ENCODE measurements at regions not wholly inside any gene's neighbourhood (a gene's known extent, or its start where the extent isn't known, plus 50 kb on each side); places are given as distances from the start of the nearest gene placed in this dataset.
A peak's percentile ranks its signal among the peaks of the same experiment; 100 is the strongest.

- Histone ChIP-seq H3K27me3 (peaks cover 0 to 13% (median 0%) of the 10 kb centered on the region in 7 donors), H3K9me3 (peaks cover 0 to 16% (median 6%) of the 10 kb centered on the region in 11 donors), H3K4me3 (peak overlapping the region in 1 of 10 donors; percentile 6), H3K4me1 (peaks cover 0 to 56% (median 0%) of the 10 kb centered on the region in 9 donors), H3K27ac (peak overlapping the region in 5 of 10 donors; percentile 6 to 79 (median 36)), H3K36me3 (no peaks in the 10 kb centered on the region)
- DNase-seq (no peak), ATAC-seq (peak in 3 of 8 donors; percentile 57 to 72 (median 59))
- no peak for TF ChIP-seq CTCF (IDR thresholded peaks at IDR 0.05)
- intact Hi-C loops (cut with DNase I): no loop called here
- 81 to 82% methylated on average over 5 of the region's 5 CpGs for WGBS, 2 donors
Observed at GRCh38 chr21:35478161-35479064, 429.3 kb upstream of the RUNX1 start.

GRCh38 chr21:35477622-35478021, 428.5 kb upstream of the RUNX1 start:
- Histone ChIP-seq H3K4me3 (no peak overlapping the region), H3K4me1 (peaks cover 0 to 63% (median 0%) of the 10 kb centered on the region in 9 donors), H3K36me3 (no peaks in the 10 kb centered on the region), H3K27ac (peak overlapping the region in 6 of 10 donors; percentile 14 to 79 (median 45)), H3K27me3 (peaks cover 0 to 13% (median 0%) of the 10 kb centered on the region in 7 donors), H3K9me3 (peaks cover 0 to 16% (median 6%) of the 10 kb centered on the region in 11 donors)
- intact Hi-C loops (cut with DNase I): no loop called here
- TF ChIP-seq CTCF (IDR thresholded peaks at IDR 0.05): no peak
- ATAC-seq (no peak), DNase-seq (no peak)
- WGBS, 2 donors: 80 to 81% methylated on average over 3 of the region's 3 CpGs

- Histone ChIP-seq H3K4me3 (no peak overlapping the region), H3K9me3 (peaks cover 0 to 16% (median 6%) of the 10 kb centered on the region in 11 donors), H3K36me3 (no peaks in the 10 kb centered on the region), H3K4me1 (peaks cover 0 to 63% (median 0%) of the 10 kb centered on the region in 9 donors), H3K27me3 (peaks cover 0 to 13% (median 0%) of the 10 kb centered on the region in 7 donors), H3K27ac (peak overlapping the region in 6 of 10 donors; percentile 14 to 79 (median 45))
- ATAC-seq (no peak), DNase-seq (no peak)
- intact Hi-C loops (cut with DNase I): no loop called here
- no peak for TF ChIP-seq CTCF (IDR thresholded peaks at IDR 0.05)
- 49 to 56% methylated on average over 9 of the region's 9 CpGs for WGBS, 2 donors
Observed at GRCh38 chr21:35476621-35477395, 427.7 kb upstream of the RUNX1 start.

- WGBS, 2 donors: 39 to 48% methylated on average over 4 of the region's 4 CpGs
- H3K27ac ChIP-seq: peak overlapping the region in 6 of 10 donors; percentile 14 to 79 (median 45)
- ATAC-seq: peak in 7 of 8 donors; percentile 25 to 73 (median 58)
- intact Hi-C loops (cut with DNase I): no loop called here
- H3K27me3 ChIP-seq: peaks cover 0 to 13% (median 5%) of the 10 kb centered on the region in 7 donors
- H3K4me3 ChIP-seq: no peak overlapping the region
- no peak for TF ChIP-seq CTCF (IDR thresholded peaks at IDR 0.05)
- peaks cover 0 to 16% (median 6%) of the 10 kb centered on the region in 11 donors for H3K9me3 ChIP-seq
- peaks cover 0 to 63% (median 0%) of the 10 kb centered on the region in 9 donors for H3K4me1 ChIP-seq
- DNase-seq: no peak
- no peaks in the 10 kb centered on the region for H3K36me3 ChIP-seq
Observed at GRCh38 chr21:35475762-35476161, 426.7 kb upstream of the RUNX1 start.

Data from heart right ventricle (tissue), 16 donors.